Neural progenitor cell (in vitro differentiated cells): ENCODE measurements at regions not wholly inside any gene's neighbourhood (a gene's known extent, or its start where the extent isn't known, plus 50 kb on each side); places are given as distances from the start of the nearest gene placed in this dataset.

Source experiments
- CTCF ChIP-seq: fragments of 200-600 bp; sonication (generic); IDR thresholded peaks from 2 replicates; pipeline ENCODE4 v1.5.1; 2017; ENCODE audit warnings: antibody characterized with exemption, mild to moderate bottlenecking
- EZH2 ChIP-seq: fragments of 200-600 bp; sonication (generic); IDR thresholded peaks from 2 replicates; pipeline ENCODE4 v1.6.1; 2017; ENCODE audit warnings: antibody characterized with exemption, mild to moderate bottlenecking, moderate library complexity

DNA sequence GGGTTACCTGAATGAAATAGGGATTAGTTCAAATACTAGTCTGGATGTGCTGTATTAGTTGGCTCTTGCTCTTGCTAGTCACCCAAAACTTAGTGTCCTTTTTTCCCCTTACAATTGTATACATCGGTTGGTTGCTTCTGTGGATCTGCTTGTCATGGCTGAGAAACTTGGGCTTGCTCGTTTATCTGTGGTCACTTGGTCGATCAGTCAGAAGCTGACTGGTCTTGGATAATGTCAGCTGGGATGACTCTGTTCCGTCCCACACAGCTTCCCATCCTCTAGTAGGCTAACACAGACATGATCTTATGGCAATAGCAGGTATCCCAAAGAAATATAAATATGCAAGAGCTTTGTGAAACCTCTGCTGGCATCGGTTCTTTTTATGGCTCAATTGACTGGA lies 807.4 kb downstream of the MAT2B start:
- TF ChIP-seq CTCF (no peak), EZH2 (no peak)
